HG03571 (cell line): ENCODE measurements at regions not wholly inside any gene's neighbourhood (a gene's known extent, or its start where the extent isn't known, plus 50 kb on each side); places are given as distances from the start of the nearest gene placed in this dataset.
"Not testable (repeated sequence)": the region's sequence is repeated elsewhere in the genome, so short reads cannot be mapped to it uniquely, and the experiment has no call there.

ENCODE experiments used
- ATAC-seq: cut with Tn5 transposase; IDR thresholded peaks from one replicate; pipeline ENCODE4 v1.9.1; 2021; ENCODE audit not compliant: unreplicated experiment

DNA sequence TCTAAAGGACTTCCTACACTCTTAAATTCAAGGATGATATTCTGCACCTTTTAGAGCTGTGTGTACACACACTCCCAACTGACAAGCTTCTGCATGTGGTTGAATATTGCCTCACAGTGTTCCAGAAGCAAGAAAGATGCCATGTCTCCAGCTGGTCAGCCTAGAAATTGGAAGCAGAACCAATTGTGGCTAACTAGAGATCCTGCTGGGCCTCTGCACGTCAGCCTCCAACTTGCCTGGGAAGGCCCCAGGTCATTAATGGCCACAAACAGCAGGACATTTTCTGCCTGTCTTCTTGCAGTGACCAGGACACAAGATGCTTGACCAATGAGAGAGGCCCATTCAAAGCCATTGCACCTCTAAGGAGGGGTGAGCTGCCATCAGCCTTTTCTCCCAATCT is 571.9 kb upstream of the BRINP1 start:
- ATAC-seq = no peak

DNA sequence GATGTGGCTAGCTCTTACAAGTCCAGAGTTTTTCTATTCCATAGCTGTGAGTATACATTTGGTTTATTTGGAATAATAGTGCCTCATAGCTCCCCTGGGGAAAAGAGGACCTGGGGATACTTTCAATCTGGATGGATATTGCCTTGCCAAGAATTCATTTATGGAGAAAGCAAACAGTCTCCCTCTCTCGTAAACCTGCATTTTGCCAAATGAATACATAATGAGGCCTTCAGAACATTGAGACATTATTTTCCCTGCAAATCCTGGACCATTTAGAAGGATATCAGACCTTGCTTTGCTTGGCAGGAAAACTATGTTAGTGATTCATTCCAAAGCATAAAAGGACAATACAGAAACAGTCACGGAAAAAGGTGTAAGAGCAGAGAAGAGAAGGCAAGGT is 569.6 kb upstream of the BRINP1 start:
- ATAC-seq = no peak

DNA sequence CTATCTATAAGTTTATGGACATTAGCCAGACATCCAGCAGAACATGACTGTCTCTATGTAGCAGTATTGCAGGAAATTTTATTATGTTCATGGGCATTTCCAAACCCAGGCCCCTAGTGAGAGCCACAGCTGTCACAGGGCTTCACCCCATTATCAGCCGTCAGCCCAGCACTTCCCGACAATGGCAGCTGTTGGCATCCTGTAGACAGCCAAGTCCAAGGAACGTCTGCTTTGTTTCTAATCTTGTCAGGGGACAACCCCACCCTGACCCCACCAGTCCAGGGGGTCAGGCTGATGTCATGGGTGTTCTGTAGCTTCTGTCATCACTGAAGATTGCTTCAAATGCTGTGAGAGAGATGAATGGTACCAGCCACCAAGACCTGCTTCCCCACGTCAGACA is 565.3 kb upstream of the BRINP1 start:
- no peak for ATAC-seq

DNA sequence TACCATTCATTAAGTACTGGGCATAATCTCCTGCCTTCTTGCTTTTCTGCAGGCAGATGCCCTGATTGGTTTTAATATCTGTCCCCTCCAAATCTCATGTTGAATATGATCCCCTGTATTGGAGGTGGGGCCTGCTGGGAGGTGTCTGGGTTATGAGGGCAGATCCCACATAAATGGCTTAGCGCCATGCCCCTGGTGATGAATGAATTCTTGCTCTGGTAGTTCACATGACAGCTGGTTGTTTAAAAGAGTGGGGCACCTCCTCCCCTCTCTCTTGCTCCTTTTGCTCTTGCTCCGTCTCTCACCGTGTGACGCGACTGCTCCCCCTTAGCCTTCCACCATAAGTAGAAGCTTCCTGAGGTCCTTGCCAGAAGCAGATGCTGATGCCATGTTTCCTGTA is 564.0 kb upstream of the BRINP1 start:
- ATAC-seq = no peak

DNA sequence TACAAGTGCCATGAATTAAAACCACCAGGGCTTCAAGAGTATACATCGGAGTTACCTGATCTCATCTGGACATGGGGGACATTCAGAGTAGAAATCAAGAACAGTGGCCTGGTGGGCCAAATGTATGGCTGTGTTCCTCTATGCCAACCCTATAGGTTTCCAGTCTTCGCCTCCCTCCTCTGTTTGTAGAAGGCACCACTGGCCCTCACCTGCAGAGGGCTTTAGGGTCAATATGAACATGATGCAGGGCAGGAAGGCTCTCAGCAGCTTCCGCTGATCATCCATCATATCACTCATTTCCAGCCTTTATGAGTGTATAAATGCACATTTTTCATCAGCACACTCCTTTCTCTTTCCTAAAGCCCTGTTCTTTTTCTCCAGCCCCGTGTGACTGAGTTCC is 555.5 kb upstream of the BRINP1 start:
- no peak for ATAC-seq

DNA sequence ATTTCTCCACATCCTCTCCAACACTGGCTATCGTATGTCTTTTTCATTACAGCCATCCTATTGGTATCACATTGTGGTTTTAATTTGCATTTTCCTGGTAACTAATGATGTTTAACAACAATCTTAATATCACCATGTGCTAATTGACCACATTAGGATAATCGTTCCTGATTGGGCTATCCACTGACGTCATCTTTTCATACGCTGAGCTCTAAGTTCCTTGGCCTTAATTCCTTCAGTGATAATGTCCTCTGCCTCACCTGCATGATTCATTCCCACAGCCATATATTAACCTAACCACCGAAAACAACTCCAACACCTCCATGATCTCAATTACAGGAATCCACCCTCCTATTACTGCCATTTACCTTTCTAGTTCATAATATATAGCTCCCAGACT is 547.9 kb upstream of the BRINP1 start:
- ATAC-seq = no peak

DNA sequence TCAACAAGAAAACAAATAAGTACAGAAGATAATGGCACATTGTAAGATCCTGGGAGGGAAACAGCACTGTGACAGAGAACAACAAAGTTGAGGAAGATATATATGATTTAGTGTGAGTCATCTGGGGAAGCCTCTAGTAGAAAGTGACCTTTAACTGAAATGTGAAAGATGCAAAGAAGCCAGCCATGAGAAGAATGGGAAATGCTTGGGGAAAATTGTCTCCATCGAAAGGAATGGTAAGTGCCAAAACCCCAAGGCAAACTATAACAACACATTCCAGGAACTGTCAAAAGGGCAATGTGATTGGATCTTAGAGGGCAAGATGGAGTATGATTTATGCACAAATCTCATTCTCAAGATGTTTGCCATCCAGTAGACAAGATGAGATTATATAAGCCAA is 537.8 kb upstream of the BRINP1 start:
- no peak for ATAC-seq

DNA sequence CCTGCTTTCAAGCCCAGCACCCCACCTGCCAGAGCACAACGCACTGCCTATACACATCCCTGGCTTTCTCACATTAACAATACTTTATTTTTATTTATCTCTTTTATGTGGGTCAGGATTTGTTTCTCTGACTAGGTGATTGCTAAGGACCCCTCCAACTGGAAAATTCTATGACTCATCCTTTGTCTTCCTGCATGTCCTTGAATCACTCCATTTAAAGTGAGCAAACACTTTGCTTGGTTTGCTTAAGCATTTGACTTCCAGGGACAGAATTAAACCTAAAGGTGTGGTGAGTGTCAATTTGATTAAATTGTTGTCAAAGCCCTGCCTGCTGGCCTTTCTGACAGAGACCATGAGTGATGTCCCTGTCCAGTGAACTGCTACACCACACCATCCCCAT is 536.5 kb upstream of the BRINP1 start:
- ATAC-seq = no peak

DNA sequence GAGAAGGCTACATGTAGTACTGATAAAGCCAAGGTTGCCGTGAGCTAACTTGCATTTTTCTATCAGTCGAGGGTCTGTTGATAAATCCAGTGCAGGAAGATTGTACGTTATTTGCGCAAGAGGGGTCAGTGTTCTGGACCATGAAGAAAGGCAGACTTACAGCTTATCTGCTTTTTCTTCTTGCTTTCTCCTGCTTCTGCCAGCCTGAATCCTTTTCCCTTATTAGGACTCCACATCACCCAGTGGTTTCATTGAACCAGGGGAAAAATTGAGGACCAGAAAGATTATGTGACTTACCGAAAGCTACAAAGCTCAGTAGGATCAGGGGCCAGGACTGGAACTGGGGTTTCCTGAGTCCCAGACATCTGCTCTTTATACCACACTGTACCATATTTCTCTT is 534.6 kb upstream of the BRINP1 start:
- ATAC-seq = no peak

DNA sequence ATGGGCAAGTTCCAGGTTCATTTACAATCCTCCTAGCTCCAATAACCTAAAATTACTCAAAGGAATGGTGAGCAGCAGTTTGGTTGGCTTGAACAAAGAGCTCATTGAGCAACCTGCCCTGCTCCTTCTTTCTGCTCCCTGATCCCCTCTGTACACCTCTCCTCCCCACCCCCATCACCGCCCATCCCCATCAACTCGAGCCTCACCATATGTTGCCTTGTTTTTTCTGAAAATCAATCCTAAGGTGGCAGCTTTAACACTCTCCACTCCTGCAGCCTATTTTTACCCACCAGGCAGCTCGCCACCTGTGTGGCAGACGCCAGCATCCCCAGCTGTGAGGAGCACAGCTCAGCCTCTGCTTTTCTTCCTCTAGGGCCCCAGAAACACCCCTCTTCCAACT is 533.4 kb upstream of the BRINP1 start:
- ATAC-seq = no peak

DNA sequence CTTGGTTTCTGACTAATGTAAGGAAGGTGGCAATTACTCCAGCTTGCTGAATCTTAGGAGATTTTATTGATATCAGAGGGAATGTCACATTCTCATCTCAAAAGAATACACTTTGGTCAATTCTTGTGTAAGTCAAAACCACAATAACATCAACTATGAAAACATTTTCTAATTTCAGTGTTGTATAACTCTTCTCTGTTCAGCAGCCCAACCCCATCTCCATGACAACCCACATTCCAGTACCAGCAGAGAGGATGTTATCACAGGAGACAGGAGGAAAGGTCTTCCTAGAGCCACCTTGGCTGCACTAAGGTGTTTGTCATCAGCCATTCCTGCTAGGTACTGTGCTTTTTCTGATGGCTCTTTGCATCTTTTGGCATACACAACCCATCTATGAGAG is 529.1 kb upstream of the BRINP1 start:
- no peak for ATAC-seq

DNA sequence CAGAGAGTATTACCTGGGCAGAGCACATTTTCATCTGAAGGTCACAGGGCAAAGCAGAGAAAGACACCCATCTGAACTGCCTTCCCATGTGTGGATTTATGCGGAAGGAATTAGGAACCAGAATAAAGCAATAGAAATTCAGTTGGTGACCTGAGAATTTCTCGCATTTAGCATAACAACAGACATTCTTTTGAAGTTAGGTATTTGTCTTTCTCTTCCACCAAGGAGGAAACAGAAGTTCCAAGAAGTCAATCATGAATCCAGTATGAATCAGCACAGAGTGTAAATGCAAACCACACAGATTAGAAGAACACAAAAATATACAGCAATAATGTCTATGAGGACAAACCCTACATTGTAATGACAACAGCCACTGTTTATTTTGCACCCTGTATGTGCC is 515.2 kb upstream of the BRINP1 start:
- ATAC-seq = no peak

DNA sequence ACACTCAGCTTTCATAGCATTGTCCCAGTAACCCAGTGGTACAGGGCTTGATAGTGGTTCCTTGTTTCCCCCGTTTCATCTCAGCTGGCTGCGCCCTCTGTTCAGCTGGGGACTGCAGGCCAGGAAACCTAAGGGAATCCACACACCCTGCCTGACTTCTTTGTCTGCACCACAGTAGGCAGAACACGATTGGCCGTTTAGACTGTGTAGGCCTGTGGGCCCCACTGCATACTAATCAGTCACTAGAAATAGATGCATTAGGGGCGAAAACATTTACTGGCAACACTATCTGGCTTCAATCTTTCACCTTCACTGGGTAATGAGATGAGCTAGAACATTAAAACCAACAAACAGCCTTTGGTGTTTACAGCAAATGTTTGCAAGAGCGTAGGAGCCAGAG is 512.7 kb upstream of the BRINP1 start:
- no peak for ATAC-seq

DNA sequence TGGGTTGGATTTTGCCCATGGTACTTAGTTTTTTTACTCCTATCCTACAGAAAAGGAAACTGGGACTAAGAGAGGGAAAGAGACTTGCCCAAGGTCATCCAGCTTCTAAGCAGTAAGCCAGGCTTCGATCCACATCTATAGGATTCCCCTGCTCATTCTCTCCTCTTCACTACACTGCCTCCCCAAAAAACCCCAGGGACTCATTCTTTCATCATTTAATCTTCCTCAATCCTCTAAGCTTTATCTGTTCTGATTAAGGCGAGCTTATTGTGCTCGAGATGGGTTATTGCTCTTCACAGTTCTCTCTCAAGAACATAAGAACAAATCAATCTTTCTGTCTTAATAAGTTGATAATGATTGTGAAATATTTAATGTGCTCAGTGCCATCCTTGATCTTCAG is 511.1 kb upstream of the BRINP1 start:
- no peak for ATAC-seq

DNA sequence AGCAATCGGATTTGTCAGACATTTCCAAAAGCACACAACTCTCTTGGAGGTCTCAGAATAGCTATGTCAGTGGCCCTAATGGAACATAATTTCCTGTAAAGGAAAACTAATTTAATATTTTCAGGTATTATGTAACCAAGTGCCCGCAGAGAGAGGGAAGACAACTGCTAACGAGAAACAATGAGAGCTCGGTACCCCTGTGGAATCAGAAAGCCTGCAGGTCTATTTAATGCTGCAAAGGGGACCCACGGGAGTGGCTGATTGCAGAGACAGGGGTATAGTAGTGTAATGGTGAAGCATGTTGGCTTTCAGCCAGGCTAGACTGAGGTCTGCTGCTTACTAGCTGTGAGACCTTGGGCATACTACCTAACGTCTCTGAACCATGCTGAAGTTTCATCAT is 508.1 kb upstream of the BRINP1 start:
- no peak for ATAC-seq

DNA sequence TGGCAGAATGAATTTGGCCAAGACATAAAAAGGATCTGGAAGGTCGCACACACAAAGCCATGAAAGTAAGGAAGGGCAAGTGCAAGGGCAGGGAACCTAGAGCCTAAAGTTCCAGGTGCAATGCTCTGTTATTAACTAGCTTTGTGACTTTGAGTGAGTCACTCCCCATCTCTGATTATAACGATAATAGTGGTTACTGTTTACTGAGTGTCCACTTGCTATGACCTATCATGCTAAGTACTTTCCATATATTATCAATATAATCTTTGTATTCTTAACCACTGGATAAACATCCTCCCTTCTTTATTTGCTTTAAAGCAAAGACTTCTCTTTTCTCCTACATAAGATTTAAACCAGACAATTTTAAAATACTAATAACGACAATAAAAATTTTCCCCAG is 504.6 kb upstream of the BRINP1 start:
- no peak for ATAC-seq

DNA sequence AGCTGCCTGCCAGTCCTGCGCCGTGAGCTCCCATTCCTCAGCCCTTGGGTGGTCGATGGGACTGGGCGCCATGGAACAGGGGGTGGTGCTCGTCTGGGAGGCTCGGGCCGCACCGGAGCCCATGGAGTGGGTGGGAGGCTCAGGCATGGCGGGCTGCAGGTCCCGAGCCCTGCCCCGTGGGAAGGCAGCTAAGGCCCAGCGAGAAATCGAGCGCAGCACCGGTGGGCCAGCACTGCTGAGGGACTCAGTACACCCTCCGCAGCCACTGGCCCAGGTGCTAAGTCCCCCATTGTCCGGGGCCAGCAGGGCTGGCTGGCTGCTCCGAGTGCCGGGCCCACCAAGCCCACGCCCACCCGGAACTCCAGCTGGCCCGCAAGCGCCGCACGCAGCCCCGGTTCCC is 501.0 kb upstream of the BRINP1 start:
- ATAC-seq = not testable (repeated sequence)

DNA sequence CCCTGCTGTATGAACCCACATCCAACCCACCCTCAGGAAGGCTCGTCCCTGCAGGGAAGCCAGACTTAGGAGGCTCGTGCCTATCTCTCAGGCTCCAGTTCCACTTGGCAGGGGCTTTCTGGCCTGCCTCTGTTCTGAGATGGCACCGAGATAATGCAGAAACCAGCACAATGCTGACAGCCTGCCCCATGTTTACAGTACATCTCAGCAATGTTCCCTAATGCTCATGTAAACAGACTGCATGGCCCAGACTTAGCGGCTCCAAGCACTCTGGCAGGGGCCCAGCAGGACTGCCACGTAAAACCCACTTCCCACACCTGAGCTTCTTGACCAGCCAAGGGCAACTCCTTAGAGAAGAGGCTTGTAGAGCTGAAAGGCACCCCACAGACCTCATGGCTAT is 499.5 kb upstream of the BRINP1 start:
- no peak for ATAC-seq

DNA sequence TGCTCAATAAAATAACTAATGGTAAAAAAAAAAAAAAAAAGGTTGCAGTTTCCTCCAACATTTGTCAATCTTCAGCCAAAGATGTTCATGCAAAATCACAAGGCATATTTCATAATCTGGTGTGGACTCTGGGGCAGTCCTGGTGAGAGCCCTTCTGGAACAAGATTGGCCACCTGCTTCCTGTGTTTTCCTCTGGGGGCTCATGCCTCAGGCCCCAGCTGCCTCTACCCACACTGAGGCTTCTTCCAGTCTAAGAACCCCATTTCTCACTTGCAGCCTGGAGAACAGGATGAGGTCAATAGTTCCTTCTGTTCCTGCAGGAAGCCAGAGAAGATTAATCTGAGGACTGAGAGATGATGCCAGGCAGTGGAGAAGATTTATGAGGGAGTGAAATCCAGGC is 492.6 kb upstream of the BRINP1 start:
- no peak for ATAC-seq

DNA sequence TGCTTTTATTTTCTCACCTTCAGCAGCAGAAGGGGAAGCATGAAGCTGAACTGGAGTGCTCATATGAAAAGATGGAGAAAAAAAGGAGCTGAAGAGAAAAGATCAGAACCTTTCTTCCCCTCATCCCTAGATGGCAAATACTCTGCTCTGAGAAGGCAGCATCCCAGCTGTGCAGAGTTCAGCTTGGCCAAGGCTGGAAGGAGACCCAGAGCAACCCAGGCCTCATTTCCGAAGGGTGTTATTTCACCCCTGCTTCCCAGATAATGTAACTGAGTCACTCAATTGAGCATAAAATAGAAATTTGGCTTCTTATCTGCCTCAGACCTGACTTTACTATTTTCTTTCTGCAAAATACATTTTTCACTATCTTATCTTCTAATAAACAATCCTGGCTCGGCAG is 489.9 kb upstream of the BRINP1 start:
- ATAC-seq = no peak

DNA sequence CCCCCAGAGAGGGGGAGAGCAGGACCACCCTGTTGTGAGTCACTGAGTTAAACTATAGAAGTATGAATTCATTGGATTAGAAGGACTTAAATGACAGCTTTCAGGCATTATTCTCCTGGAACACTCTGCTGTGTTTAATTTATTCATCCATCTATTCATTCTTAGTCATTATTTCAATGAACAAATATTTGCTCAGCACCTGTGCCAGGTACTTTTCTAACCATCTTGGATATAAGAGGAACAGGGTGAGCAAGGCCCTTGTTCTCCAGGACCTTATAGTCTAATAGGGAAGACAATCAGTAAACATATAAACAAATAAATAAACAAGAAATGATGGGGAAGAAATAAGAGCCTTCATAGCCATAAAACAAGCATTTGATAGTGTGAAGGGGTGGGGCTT is 483.9 kb upstream of the BRINP1 start:
- no peak for ATAC-seq

DNA sequence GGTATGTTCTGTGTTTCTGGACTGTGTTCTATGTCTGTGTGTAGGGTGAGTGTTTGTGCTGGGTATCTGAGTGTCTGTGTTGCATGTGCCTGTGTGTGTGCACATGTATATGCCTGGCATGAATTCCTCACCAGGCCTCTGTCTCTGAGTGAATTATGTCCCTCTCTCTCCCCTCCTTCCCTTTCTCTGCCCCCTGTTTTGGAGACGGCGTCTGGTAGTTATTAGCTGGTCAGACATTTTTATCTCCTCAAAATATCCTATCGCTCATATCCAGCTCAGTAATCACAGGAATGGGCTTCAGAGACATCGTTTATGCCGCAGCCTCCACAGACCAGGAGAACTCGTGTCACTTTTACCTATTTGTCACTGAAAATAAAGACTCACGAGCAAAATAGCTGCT is 483.2 kb upstream of the BRINP1 start:
- no peak for ATAC-seq

DNA sequence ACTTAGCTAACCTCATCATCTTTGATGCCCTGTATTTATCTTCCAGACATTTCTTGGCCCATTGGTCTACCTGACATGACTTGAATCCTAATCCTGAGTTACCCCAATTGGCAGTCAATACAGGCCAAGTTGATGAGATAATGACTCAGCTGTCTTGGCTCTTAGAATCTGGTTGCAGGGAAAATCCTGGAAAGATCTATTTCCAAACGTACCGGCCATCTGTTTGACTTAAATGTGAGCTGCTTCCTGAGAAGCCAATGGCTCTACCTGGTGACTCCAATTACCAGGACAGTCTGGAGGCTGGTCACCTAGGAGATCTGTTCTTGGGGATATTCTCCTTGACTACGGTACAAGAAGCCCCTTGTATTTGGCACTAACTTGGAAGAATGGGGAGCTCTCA is 475.2 kb upstream of the BRINP1 start:
- ATAC-seq = no peak

DNA sequence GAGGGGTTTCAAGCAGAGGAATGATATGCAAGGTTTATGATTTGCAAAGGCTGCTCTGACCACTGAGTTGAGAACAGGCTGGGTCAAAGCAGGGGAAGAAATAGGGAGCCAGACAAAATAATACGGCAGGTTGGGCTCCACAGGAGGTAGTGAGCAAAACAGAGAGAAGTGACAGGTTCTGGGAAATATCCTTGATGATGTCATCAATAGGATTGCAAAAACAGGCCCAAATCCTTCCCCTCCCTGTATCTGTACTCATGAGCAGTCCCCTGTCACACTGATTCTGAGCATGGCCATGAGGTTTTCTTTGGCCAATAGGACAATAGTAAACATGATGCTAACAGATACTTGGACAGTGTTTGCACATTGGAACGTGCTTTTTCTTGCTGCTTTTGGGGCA is 471.8 kb upstream of the BRINP1 start:
- no peak for ATAC-seq
